K562 (cell line): ENCODE measurements at regions not wholly inside any gene's neighbourhood (a gene's known extent, or its start where the extent isn't known, plus 50 kb on each side); places are given as distances from the start of the nearest gene placed in this dataset.

ENCODE experiments used
- ATAC-seq: fragments of 200-7000 bp; cut with Tn5 transposase; 3 replicates; pipeline ENCODE4 v1.9.1; 2020; ENCODE audit warnings: moderate library complexity
- BruUV-seq: library from RNA; stranded (reverse); fragments of 400-500 nt; replicated peaks from 2 replicates; lab custom pipeline; 2021; lab: Mats Ljungman, UMichigan
- CTCF ChIA-PET: fragments of 300-600 bp; formaldehyde crosslinking; extraction: SDS; loops from one replicate; lab custom pipeline; 2021; ENCODE audit warnings: low intra/inter-chr PET ratio; lab: Yijun Ruan, JAX
- POLR2A ChIA-PET: fragments of 300-600, 350-650 bp; sonication (Branson Sonifier 250); formaldehyde crosslinking; extraction: SDS; loops from one replicate; lab custom pipeline; 2021; ENCODE audit warnings: antibody characterized with exemption, inconsistent platforms; lab: Yijun Ruan, JAX
- DNase-seq, 4 experiments: peaks; one replicate each; pipeline versions ENCODE4 v3.0.0 to v3.0.0-alpha.2; 2011 to 2018; ENCODE audit warnings: low spot score in 3 of 4, mixed read lengths in 3 of 4; ENCODE audit errors: extremely low read depth in 1 of 4
- FAIRE-seq: peaks from 2 replicates; lab custom pipeline; 2011; peaks lifted over from hg19 to GRCh38; lab: Jason Lieb, UNC
- H2AFZ ChIP-seq: 2 replicates; pipeline ENCODE4 v1.6.0; 2011; ENCODE audit warnings: low read depth, low read length, control low read depth, inconsistent platforms
- H3K27ac ChIP-seq: fragments of 200-600 bp; 3 replicates; pipeline ENCODE4 v1.8.0; 2011; ENCODE audit warnings: low read depth, mild to moderate bottlenecking, control low read depth, inconsistent platforms, low read length, moderate library complexity, mixed read lengths; ENCODE audit errors: extremely low read depth
- H3K27me3 ChIP-seq, 2 experiments: fragments of 300-600 bp in 1 of 2; 2 replicates in 1 of 2; 3 replicates in 1 of 2; pipeline versions ENCODE4 v1.6.0 to v1.8.0; 2011; ENCODE audit warnings: inconsistent platforms in 2 of 2, low read length in 2 of 2, mild to moderate bottlenecking in 1 of 2, mixed read lengths in 1 of 2, moderate library complexity in 1 of 2; ENCODE audit not compliant: control insufficient read depth in 2 of 2, insufficient read depth in 2 of 2
- H3K36me3 ChIP-seq: fragments of 300-600 bp; 3 replicates; pipeline ENCODE4 v1.8.0; 2011; ENCODE audit warnings: mild to moderate bottlenecking, low read length, inconsistent platforms; ENCODE audit not compliant: control insufficient read depth, insufficient read depth
- H3K4me1 ChIP-seq, 2 experiments: fragments of 200-600 bp in 1 of 2; replicated peaks in 1 of 2; 2 replicates in 1 of 2; 3 replicates in 1 of 2; pipeline versions ENCODE4 v1.5.1 to v1.8.0; 2011; ENCODE audit warnings: inconsistent platforms in 2 of 2, low read length in 2 of 2, mild to moderate bottlenecking in 1 of 2, mixed read lengths in 1 of 2, moderate library complexity in 1 of 2; ENCODE audit not compliant: control insufficient read depth in 2 of 2, insufficient read depth in 2 of 2
- H3K4me2 ChIP-seq: 2 replicates; pipeline ENCODE4 v1.6.1; 2011; ENCODE audit warnings: low read length, control low read depth, inconsistent platforms, mixed read lengths; ENCODE audit not compliant: insufficient read depth
- H3K4me3 ChIP-seq: fragments of 200-600 bp; sonication (generic), shearing (Covaris generic); 2 replicates; pipeline ENCODE4 v1.5.1; 2016; ENCODE audit warnings: control low read depth, inconsistent platforms
- H3K79me2 ChIP-seq: fragments of 200-600 bp; 3 replicates; pipeline ENCODE4 v1.8.0; 2011; ENCODE audit warnings: low read length, inconsistent platforms; ENCODE audit not compliant: control insufficient read depth, insufficient read depth
- H3K9ac ChIP-seq, 2 experiments: 2 replicates each; pipeline versions ENCODE4 v1.6.0 to v1.6.1; 2011; ENCODE audit warnings: low read depth in 2 of 2, low read length in 2 of 2, control low read depth in 1 of 2, inconsistent platforms in 1 of 2, mild to moderate bottlenecking in 1 of 2, mixed read lengths in 1 of 2; ENCODE audit not compliant: insufficient read depth in 1 of 2
- H3K9me1 ChIP-seq: one replicate; pipeline ENCODE4 v1.6.0; 2011; ENCODE audit warnings: inconsistent platforms, mild to moderate bottlenecking, low read length, moderate library complexity; ENCODE audit not compliant: control insufficient read depth, insufficient read depth
- H3K9me3 ChIP-seq: replicated peaks from 2 replicates; pipeline ENCODE4 v1.5.1; 2011; ENCODE audit warnings: low read depth, low read length, inconsistent platforms; ENCODE audit not compliant: control insufficient read depth, insufficient read depth
- H4K20me1 ChIP-seq: replicated peaks from 2 replicates; pipeline ENCODE4 v1.6.1; 2011; ENCODE audit warnings: low read length, inconsistent platforms, mixed read lengths; ENCODE audit not compliant: control insufficient read depth, insufficient read depth
- ADNP ChIP-seq: fragments of 200-800 bp; sonication (Bioruptor generic); IDR thresholded peaks from 2 replicates; pipeline ENCODE4 v1.6.1; 2016; ENCODE audit warnings: missing genetic modification characterization, missing compliant biosample characterization
- DNMT1 ChIP-seq: fragments of 450-650 bp; IDR thresholded peaks from 2 replicates; pipeline ENCODE4 v1.6.1; 2016; ENCODE audit warnings: antibody characterized with exemption, mild to moderate bottlenecking
- FUS ChIP-seq: fragments of 200-400 bp; formaldehyde crosslinking; optimal IDR thresholded peaks from 2 replicates; pipeline ENCODE3; 2017; ENCODE audit warnings: low read depth, low read length
- HDAC2 ChIP-seq: fragments of 450-650 bp; IDR thresholded peaks from 2 replicates; pipeline ENCODE4 v1.6.1; 2016; ENCODE audit warnings: mild to moderate bottlenecking
- NRF1 ChIP-seq, 2 experiments: fragments of 450-650 bp; IDR thresholded peaks in 1 of 2; conservative IDR thresholded peaks in 1 of 2; 2 replicates each; pipeline ENCODE4 v1.6.1; 2014; ENCODE audit warnings: mild to moderate bottlenecking in 2 of 2
- POLR3G ChIP-seq: IDR thresholded peaks from 2 replicates; pipeline ENCODE4 v1.6.1; 2011; ENCODE audit not compliant: insufficient read length, insufficient replicate concordance; ENCODE audit errors: extremely low read depth
- RBM14 ChIP-seq: fragments of 200-400 bp; formaldehyde crosslinking; IDR thresholded peaks from 2 replicates; pipeline ENCODE4 v1.6.1; 2018; ENCODE audit warnings: low read depth, mild to moderate bottlenecking, low read length, moderate library complexity, borderline replicate concordance; ENCODE audit not compliant: insufficient read depth
- RBM39 ChIP-seq: fragments of 200-400 bp; formaldehyde crosslinking; optimal IDR thresholded peaks from 2 replicates; pipeline ENCODE3; 2018; ENCODE audit warnings: low read depth, low read length
- SIN3B ChIP-seq: fragments of 450-650 bp; IDR thresholded peaks from 2 replicates; pipeline ENCODE4 v1.6.1; 2017; ENCODE audit warnings: low read depth, mild to moderate bottlenecking, moderate library complexity
- SNRNP70 ChIP-seq: fragments of 200-400 bp; formaldehyde crosslinking; optimal IDR thresholded peaks from 2 replicates; pipeline ENCODE3; 2017; ENCODE audit warnings: low read depth, low read length
- SREBF2 ChIP-seq: sonication (generic); formaldehyde crosslinking; IDR thresholded peaks from 2 replicates; pipeline ENCODE4 v1.4.0; 2020; ENCODE audit warnings: mild to moderate bottlenecking, missing genetic modification reagents
- ZBTB9 ChIP-seq: fragments of 450-650 bp; formaldehyde crosslinking; IDR thresholded peaks from 2 replicates; pipeline ENCODE4 v1.4.0; 2020; ENCODE audit warnings: mild to moderate bottlenecking, moderate library complexity
- ZC3H11A ChIP-seq: IDR thresholded peaks from 2 replicates; pipeline ENCODE4 v1.6.1; 2012; ENCODE audit warnings: low read depth, low read length, improper control_type of control experiment
- ZNF124 ChIP-seq: sonication (generic); formaldehyde crosslinking; IDR thresholded peaks from 2 replicates; pipeline ENCODE4 v1.8.1; 2022; ENCODE audit warnings: missing genetic modification reagents
- ZNF324 ChIP-seq: fragments of 250-450 bp; sonication (Bioruptor Pico); IDR thresholded peaks from 2 replicates; pipeline ENCODE4 v1.4.0; 2020; ENCODE audit warnings: mild to moderate bottlenecking
- ZNF436 ChIP-seq: fragments of 250-450, 450-650 bp; sonication (Bioruptor Pico); formaldehyde crosslinking; IDR thresholded peaks from 2 replicates; pipeline ENCODE4 v1.7.0; 2020; ENCODE audit warnings: mild to moderate bottlenecking
- ZNF644 ChIP-seq: fragments of 200-800 bp; sonication (Bioruptor generic); IDR thresholded peaks from 2 replicates; pipeline ENCODE4 v1.6.1; 2016; ENCODE audit warnings: low read depth, missing genetic modification characterization, missing compliant biosample characterization
- WGBS: fragments of 100-300 bp; shearing (Covaris generic); methylation state at CpG from one replicate; pipeline ENCODE4 v1.1.6; 2016; ENCODE audit warnings: low coverage, mixed read lengths; ENCODE audit not compliant: insufficient coverage; ENCODE audit errors: missing lambda C conversion rate; 5-methylcytosine and 5-hydroxymethylcytosine counted together
- in situ Hi-C: fragments of 300-500 bp; cut with MboI; formaldehyde crosslinking; loops from 4 replicates; pipeline ENCODE4 v1.15.0; 2018; ENCODE audit warnings: inconsistent platforms, mixed read lengths
- intact Hi-C: fragments of 100-400 bp; cut with micrococcal nuclease; formaldehyde crosslinking; loops from 2 replicates; pipeline ENCODE4 v1.14.2; 2022
- TF ChIP-seq, protein P1 (sequence below): IDR thresholded peaks from 2 replicates; pipeline ENCODE4 v1.6.1; 2011; ENCODE audit not compliant: insufficient read length; ENCODE audit errors: extremely low read depth
- TF ChIP-seq, protein P2 (sequence below): fragments of 250-450 bp; sonication (Bioruptor Pico); IDR thresholded peaks from 2 replicates; pipeline ENCODE4 v1.4.0; 2020

- no peak overlapping the region for H3K27ac ChIP-seq
- H3K27me3 ChIP-seq = no peaks in the 10 kb centered on the region
- no peak for ATAC-seq
- H3K9ac ChIP-seq = no peak overlapping the region
- H3K9me3 ChIP-seq = no peaks in the 10 kb centered on the region
- POLR2A ChIA-PET = no interaction called here
- no peak for DNase-seq
- H2AFZ ChIP-seq = no peak overlapping the region
- no peaks in the 10 kb centered on the region for H4K20me1 ChIP-seq
- no peaks in the 10 kb centered on the region for H3K79me2 ChIP-seq
- intact Hi-C loops = no loop called here
- H3K4me3 ChIP-seq = no peak overlapping the region
- in situ Hi-C loops = no loop called here
- peaks cover 0 to 8% of the 10 kb centered on the region in 2 experiments; a peak in 1 of 5 replicates for H3K4me1 ChIP-seq
- FAIRE-seq = no peak
- CTCF ChIA-PET = no interaction called here
- BruUV-seq = no TSS peak
- WGBS = 26% methylated on average over 2 of the region's 2 CpGs
- no peaks in the 10 kb centered on the region for H3K36me3 ChIP-seq
- H3K9me1 ChIP-seq = no peaks in the 10 kb centered on the region
- TF ChIP-seq FUS (no peak), ZNF124 (CRISPR knock-in tag) (no peak), SNRNP70 (no peak), SREBF2 (CRISPR knock-in tag) (no peak), RBM14 (no peak), SIN3B (no peak), POLR3G (no peak), ZBTB9 (CRISPR knock-in tag) (no peak), ADNP (no peak), ZC3H11A (no peak), RBM39 (no peak), NRF1 (conservative IDR thresholded peaks at IDR 0.05 in 1 of 2, IDR thresholded peaks at IDR 0.05 in 1 of 2) (no peak), ZNF324 (CRISPR knock-in tag) (no peak), HDAC2 (no peak), ZNF436 (no peak), DNMT1 (no peak), ZNF644 (tag) (no peak)
- TF ChIP-seq, protein P1, sequence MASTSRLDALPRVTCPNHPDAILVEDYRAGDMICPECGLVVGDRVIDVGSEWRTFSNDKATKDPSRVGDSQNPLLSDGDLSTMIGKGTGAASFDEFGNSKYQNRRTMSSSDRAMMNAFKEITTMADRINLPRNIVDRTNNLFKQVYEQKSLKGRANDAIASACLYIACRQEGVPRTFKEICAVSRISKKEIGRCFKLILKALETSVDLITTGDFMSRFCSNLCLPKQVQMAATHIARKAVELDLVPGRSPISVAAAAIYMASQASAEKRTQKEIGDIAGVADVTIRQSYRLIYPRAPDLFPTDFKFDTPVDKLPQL = no peak
- TF ChIP-seq, protein P2, sequence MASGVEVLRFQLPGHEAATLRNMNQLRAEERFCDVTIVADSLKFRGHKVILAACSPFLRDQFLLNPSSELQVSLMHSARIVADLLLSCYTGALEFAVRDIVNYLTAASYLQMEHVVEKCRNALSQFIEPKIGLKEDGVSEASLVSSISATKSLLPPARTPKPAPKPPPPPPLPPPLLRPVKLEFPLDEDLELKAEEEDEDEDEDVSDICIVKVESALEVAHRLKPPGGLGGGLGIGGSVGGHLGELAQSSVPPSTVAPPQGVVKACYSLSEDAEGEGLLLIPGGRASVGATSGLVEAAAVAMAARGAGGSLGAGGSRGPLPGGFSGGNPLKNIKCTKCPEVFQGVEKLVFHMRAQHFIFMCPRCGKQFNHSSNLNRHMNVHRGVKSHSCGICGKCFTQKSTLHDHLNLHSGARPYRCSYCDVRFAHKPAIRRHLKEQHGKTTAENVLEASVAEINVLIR = no peak
- H3K4me2 ChIP-seq = no peak overlapping the region
These were observed 90.9 kb upstream of the RNU6-1 start for GRCh38 chr15:67930720-67931119.
